ENCODE measurements at regions not wholly inside any gene's neighbourhood (a gene's known extent, or its start where the extent isn't known, plus 50 kb on each side); places are given as distances from the start of the nearest gene placed in this dataset.

- TF ChIP-seq ZNF180 (CRISPR knock-in tag; IDR thresholded peaks at IDR 0.05; ENCODE audit: borderline replicate concordance, low read depth): no peak
- no peak for TF ChIP-seq ZBTB34 (CRISPR knock-in tag; IDR thresholded peaks at IDR 0.05)
- TF ChIP-seq, protein P1, sequence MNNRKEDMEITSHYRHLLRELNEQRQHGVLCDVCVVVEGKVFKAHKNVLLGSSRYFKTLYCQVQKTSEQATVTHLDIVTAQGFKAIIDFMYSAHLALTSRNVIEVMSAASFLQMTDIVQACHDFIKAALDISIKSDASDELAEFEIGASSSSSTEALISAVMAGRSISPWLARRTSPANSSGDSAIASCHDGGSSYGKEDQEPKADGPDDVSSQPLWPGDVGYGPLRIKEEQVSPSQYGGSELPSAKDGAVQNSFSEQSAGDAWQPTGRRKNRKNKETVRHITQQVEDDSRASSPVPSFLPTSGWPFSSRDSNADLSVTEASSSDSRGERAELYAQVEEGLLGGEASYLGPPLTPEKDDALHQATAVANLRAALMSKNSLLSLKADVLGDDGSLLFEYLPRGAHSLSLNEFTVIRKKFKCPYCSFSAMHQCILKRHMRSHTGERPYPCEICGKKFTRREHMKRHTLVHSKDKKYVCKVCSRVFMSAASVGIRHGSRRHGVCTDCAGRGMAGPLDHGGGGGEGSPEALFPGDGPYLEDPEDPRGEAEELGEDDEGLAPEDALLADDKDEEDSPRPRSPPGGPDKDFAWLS (CRISPR knock-in tag; IDR thresholded peaks at IDR 0.05; ENCODE audit: borderline replicate concordance): no peak
- TF ChIP-seq RARG (CRISPR knock-in tag; IDR thresholded peaks at IDR 0.05; ENCODE audit: low read depth): no peak
- TF ChIP-seq ERF (CRISPR knock-in tag; IDR thresholded peaks at IDR 0.05): no peak
- TF ChIP-seq DR1 (CRISPR knock-in tag; IDR thresholded peaks at IDR 0.05): no peak
Measured at GRCh38 chr4:108450236-108450898, 170.0 kb upstream of the RPL34 start (continued).

- Histone ChIP-seq H3K79me2 (ENCODE audit: insufficient read depth, low read length) (no peaks in the 10 kb centered on the region), H3K4me1 (ENCODE audit: insufficient read depth, low read length) (no peaks in the 10 kb centered on the region), H3K27ac (ENCODE audit: extremely low read length, insufficient read depth, low read length) (no peak overlapping the region), H4K20me1 (ENCODE audit: insufficient read depth, low read length) (no peaks in the 10 kb centered on the region), H2AFZ (ENCODE audit: low read length) (no peak overlapping the region), H3K9me3 (ENCODE audit: low read length) (no peaks in the 10 kb centered on the region), H3K4me2 (ENCODE audit: low read depth, low read length) (no peak overlapping the region), H3K9ac (ENCODE audit: insufficient read depth, low read depth, low read length) (no peak overlapping the region), H3K4me3 (replicated peaks in 1 of 3; ENCODE audit: insufficient read depth in 1 of 3, low read depth in 2 of 3, low read length in 3 of 3) (no peak overlapping the region), H3K36me3 (replicated peaks in 1 of 2; ENCODE audit: control insufficient read depth in 1 of 2, insufficient read depth in 2 of 2, low read length in 2 of 2) (no peaks in the 10 kb centered on the region), H3K27me3 (ENCODE audit: control insufficient read depth in 1 of 2, insufficient read depth in 2 of 2, low read length in 2 of 2) (no peaks in the 10 kb centered on the region)
- TF ChIP-seq, protein P2, sequence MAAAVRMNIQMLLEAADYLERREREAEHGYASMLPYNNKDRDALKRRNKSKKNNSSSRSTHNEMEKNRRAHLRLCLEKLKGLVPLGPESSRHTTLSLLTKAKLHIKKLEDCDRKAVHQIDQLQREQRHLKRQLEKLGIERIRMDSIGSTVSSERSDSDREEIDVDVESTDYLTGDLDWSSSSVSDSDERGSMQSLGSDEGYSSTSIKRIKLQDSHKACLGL (CRISPR knock-in tag; IDR thresholded peaks at IDR 0.05): no peak
- TF ChIP-seq FIP1L1 (IDR thresholded peaks at IDR 0.05; ENCODE audit: borderline replicate concordance, insufficient read depth, low read depth, low read length) (no peak), HCFC1 (IDR thresholded peaks at IDR 0.05; ENCODE audit: low read depth, low read length) (no peak), RFX1 (IDR thresholded peaks at IDR 0.05) (no peak), MBD4 (IDR thresholded peaks at IDR 0.05; ENCODE audit: borderline replicate concordance, low read length) (no peak), CBX1 (IDR thresholded peaks at IDR 0.05; ENCODE audit: low read depth) (no peak), SP1 (IDR thresholded peaks at IDR 0.05) (no peak), SP1 (CRISPR knock-in tag; IDR thresholded peaks at IDR 0.05) (no peak), HOXD1 (CRISPR knock-in tag; IDR thresholded peaks at IDR 0.05) (no peak), MAX (IDR thresholded peaks at IDR 0.05) (no peak), ELF3 (CRISPR knock-in tag; IDR thresholded peaks at IDR 0.05) (no peak), ZNF460 (CRISPR knock-in tag; IDR thresholded peaks at IDR 0.05; ENCODE audit: borderline replicate concordance) (no peak), NR2F6 (IDR thresholded peaks at IDR 0.05) (no peak), NR2F6 (CRISPR knock-in tag; IDR thresholded peaks at IDR 0.05) (no peak), ZNF12 (CRISPR knock-in tag; IDR thresholded peaks at IDR 0.05) (no peak)
- no peak for ATAC-seq
- whole genome bisulfite sequencing (ENCODE audit: low lambda C conversion rate): 36% methylated on average over 1 of the region's 1 CpG
- in situ Hi-C loops (cut with HindIII; ENCODE audit: extremely low pct_ligation_motif_present, low pct_unique_long_range_greater_than_20kb) (no loop called here), intact Hi-C loops (cut with micrococcal nuclease; ENCODE audit: unreplicated experiment) (no loop called here)
- ChIA-PET CTCF (ENCODE audit: low intra/inter-chr PET ratio, low total read pairs) (no interaction called here), POLR2A (no interaction called here)
- BruUV-seq (replicated peaks): no TSS peak
- no peak for FAIRE-seq
- no peak for DNase-seq (ENCODE audit: low spot score)
Measured at GRCh38 chr4:108449129-108449528, 171.2 kb upstream of the RPL34 start.
